GM19023 (cell line): ENCODE measurements at regions not wholly inside any gene's neighbourhood (a gene's known extent, or its start where the extent isn't known, plus 50 kb on each side); places are given as distances from the start of the nearest gene placed in this dataset.

Source experiments
- ATAC-seq: cut with Tn5 transposase; IDR thresholded peaks from one replicate; pipeline ENCODE4 v1.9.1; 2021; ENCODE audit warnings: mild to moderate bottlenecking, moderate library complexity; ENCODE audit not compliant: unreplicated experiment

DNA sequence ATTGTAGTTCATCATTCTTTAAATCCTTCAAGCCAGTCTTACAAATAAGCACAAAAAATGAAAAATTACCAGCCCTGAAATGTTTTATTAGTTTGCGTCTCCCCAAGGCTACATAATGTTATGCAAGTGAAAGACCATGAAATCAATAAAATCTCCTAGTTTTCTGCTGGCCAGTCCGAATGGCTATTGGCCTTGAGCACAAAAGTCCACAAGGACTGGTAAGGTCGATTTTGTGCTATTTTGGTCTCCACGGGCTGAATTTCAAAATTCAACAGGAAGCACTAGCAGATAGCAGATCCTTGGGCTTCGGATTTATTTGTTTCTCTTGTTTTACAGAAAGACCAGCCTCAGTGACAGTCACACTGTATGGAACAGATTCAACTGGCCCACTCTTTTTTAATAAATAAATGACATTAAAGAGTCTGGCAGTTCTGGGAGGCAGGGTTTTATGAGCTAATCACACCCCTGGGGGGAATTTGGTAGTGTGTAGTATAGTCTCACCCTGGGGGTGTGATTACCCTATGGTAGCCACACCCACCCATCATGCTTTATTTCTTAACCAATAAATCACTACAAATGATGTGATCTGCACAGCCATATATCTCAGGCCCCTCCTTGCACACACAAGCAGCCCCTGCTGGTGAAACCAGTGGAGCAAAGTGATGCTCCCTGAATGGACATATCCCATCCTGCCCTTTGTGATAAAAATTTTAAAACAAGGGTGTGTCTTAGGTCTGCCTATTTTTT lies 51.1 kb upstream of the TMEM33 start:
- no peak for ATAC-seq

DNA sequence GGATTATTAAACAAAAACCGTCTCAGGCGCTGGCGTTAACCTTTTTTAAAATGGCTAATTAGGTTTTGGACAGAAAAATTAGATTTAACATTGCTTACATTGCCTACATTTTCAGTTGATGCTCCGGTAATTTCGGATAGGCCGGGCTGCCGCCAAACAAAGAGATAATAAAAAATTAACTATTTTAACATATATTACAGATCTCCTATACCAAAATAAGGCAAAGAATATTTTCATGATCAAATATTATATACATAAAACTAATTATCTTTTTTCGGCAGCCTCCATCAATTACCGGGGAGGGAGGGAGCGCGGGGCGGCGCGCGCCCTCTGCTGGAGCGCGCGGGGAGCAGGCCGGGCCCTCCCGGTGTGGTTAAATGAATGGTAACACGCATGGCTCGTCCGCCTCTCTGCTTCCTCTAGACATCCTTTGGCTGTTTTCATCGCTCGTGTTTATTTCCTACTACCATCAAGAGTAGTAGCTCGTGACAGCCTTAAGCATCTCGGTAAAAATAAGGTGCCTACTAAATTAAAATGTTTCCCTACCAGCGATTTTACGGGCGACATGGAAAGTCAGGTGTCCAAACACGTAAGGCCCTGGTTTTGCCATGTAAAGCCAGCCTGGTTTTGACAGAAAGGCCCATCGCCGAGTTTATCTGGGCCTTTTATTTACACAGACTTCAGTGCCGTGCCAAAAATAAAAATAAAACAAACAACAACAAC lies 52.4 kb upstream of the TMEM33 start:
- ATAC-seq, result peak; percentile 85

DNA sequence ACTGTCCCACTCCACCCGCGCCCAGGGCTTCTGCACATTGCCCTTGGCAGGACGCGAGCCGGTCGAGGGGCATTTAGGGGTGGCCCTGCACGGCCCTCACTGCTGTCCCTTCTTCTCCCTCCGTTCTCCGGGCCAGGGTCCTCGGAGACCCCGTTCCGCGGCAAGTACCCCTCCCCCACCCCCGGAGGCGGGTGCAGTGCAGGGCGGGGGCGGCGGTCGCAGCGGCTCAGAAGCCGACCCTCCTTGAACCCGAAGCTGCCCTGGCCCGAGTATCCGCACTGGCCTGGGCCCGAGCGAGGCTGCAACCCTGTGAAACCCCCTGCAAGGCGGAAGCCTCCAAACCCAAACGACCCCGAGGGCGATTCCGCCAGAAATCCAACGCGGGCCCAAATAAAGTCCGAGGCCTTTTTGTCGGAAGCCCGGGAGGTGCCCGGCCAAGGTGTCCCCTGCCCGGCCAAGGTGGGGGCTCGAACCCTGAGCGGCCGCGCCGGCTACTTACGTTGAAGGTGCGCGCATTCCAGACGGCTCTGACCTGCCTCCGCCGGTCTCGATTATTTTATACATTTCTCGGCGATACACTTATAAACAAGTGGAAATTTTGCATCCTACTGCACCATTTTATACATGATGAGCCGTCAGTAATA lies 53.1 kb upstream of the TMEM33 start:
- no peak for ATAC-seq

DNA sequence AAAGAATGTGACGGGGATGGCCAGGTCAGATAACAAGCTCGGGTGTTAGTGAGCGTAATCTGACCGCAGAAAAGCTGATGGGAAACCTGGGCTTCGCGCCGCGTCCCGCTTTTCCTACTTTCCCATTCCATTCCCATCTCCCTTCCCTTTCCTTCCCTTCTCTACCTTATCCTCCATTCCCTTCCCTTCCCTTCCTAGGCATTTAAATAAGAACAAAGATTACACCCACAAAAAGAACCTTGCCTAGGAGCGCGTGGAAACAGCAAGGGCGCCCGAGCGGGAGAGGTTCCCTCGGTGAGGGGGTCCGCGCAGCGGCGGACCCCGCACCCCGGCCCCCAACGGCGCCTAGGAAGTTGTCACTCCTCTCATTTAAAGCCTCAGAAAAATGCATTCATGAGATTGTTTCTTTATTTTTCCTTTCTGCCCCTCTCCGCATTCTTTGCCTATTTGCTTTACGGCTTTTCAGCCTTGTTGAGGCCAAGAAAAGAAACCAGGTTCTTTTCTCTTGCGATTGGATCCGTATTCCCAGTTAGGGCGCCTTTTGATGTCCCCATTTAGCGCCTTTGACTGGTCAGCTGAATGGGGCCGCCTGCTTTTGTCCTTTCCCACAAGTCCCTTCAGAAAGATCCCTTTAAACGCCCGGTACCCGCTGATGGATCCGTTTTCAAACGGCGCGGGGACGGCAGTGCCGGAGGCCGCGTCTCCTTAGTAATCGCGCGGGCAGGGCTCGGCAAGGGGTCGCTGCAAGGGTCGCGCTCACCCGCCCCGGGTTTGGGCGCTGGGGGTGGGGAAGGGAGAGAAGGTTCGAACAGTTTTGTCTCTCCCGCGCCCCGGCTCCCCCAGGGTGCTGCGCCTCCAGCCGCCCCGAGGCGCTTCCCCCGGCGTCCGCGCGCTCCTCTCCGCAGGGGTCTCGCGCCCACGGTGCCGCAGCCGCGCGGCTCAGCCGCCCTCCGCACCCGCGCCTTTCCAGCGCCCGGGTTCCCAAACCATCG lies 54.1 kb upstream of the TMEM33 start:
- ATAC-seq, result no peak

DNA sequence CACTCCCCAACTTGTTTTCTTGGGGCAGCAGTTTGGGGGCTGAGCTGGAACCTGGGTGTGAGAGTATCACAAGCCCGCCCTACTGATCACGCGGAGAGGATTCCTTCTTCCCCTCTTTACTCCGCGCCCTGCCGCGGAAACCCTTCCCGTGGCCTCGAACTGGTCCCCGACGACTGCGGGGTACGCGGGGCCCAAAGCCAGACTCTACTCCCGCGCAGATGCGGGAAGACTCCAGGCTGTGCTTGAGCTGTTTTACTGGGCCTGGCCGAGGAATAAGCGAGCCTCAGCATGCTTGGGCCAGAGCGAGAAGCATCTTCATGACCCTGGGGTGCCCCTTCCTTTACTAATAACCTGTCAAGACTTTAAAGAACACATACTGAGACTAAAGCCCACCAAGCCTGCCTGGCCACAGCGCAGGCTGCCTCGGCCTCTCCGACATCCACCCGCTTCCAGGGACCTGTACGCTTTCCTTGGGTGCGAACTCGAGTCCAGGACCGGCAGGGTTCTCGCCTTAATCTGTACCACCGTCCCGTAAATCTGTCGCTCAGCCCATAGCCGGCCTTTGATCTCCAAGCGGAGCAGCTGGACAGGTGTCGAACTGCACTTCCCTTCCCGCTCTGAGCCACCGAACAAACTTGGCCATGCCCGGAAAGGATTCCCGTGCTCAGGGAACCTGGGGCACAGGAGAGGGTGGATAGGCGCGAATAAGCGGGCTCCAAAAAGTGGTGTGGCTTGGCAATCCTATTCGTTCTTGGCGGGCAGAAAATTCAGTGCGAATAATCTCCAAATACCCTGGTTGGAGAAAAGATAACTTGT lies 55.0 kb upstream of the TMEM33 start:
- ATAC-seq, result no peak

DNA sequence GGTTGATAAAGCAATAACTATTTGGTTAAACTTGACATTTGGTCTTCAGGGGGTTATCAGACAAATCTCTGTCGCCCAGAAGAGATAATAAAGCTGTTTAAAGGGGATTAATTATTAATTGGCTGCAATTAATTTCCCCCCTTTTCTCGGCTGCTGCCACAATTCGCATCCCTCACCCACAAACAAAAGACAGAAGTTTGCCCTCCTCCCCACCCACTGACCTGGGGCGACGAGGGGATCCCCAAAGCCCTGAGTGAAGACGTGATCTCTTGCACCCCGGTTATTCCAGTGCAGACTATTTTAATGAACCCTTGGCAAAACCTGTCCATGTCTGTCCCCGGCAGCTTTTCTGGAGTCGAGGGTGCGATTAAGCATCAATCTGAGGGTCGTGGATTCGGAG lies 55.7 kb upstream of the TMEM33 start:
- ATAC-seq, result no peak

DNA sequence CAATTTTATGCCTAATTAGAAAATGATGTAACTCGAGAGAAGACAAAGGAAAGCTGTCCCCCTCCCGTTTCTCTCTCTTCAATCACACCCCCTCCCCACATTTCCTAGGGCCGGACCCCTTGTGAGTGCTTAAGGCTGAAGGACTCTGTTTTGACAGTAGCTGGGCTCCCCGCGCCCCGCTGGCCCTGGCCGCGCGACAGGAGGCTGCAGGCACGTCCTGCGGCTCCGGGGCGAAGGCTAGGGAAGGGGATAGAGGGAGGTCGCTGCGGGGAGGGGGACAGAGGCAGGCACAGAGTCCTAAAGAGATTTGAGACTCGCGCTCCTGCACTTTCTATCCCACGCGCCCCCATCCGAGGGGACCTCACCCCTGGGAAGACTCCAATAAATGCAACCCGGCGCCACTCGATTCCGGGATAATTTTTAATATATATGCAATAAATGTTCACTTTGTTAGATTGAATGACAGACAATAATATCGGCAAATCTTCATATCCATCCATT lies 56.2 kb upstream of the TMEM33 start:
- no peak for ATAC-seq

DNA sequence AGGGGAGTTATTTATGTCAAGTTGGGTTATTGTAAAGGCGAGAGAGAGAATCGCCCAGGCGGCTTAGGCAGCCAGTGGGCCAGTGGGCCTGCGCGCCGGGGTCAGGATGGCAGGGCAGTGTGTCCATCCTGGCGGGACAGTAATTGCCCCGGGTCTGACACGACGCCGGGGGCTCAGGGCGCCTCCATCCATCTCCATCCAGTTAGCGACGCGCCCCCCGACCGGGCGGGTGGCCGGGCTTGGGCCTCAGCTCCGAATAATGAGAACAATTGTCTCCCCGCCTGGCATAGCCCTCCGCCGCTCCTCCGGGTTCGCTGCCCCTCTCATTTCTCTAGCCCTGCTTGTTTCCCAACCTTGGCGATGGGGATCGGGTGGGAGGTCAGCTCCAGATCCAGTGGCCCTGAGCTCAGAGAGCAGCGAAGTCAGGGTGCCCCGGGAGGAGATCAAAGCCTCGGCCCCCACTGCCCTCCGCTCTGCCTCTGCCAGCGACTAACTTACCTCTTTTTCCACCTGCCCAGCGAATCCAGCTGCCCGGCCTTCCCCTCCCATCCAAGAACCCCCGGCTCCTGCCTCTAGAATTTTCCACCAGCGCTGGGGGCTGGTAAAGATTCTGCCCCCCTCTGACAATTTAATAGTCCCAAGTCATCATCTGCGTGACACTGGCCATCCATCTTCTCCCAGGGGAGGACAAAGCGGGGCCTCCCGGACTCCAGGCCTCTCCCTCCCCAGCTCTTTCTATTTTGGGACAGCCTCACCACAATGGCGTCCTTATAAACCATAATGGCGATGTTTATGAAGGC lies 56.9 kb upstream of the TMEM33 start:
- no peak for ATAC-seq

DNA sequence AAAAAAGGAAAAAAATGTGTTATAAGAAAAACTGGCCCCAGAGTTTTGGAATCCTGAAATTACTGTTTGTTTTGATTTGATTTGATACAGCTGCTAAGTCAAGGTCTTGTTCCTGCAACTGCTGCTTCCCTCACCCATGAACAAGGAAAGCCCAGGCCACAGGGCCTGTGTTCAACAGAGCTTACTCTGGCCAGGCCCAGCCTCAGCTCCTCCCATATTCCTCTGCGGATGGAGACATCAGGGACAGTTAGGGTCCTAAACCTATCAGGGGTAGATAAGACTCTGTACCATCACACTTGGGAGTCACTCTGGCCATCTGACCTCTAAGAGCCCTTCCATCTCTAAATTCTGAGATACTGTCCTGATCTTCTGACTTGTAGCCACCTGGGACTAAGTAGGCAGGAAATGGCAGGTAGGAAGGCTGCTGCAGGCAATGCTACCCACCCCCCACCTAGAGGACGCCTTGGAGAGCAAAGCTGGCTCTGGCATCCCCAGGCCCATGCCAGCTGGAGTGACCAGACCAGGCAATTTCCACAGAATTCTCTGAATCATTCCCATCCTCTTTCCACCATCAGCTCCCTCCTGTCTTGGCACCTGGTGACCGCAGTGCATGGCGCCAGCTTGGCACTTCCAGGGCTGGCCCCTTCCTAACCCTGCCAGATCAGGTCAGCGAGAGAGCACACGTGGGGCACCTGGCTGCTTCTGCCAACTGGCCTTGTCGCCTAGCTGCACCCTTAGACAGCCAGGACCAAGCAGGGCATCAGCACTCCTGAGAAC lies 58.0 kb upstream of the TMEM33 start:
- ATAC-seq, result no peak

DNA sequence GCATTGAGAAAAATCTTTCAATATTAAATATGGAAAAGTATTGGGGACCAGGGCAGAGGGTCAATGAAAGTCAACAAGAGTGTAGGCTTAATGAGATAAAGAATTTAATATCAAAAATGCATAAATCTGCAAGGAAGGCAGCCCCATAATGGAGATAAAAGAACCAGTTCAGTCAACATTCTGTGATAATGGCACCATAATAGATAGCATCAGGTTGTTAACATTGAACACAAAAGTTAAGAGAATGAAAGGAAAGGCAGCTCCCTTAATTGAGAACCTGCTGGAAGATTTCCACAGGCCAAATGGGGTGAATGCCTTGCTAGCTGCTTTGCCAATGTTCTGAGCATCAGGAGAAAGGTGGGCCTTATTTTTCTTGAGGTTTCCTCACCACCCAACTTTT lies 60.4 kb upstream of the TMEM33 start:
- no peak for ATAC-seq

DNA sequence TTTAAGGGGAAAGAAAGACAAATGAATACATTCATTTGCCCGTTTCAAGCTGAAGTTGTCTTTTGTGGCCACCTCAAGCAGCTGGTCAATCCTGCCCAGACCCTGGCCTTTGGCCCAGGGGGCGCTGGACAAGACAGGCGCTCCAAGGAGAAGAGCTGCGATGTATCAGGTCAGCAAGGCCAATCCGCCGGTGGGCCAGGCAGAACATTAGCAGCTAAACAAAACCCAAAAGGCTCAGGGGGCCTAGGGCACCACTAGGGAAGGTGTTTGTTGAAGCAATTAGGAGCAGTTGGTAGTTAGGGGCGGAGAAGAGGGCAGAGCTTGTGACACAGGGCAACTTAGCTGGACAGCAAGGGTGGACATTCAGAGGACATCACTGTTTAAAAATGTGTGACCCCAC lies 60.8 kb upstream of the TMEM33 start:
- ATAC-seq, result no peak

DNA sequence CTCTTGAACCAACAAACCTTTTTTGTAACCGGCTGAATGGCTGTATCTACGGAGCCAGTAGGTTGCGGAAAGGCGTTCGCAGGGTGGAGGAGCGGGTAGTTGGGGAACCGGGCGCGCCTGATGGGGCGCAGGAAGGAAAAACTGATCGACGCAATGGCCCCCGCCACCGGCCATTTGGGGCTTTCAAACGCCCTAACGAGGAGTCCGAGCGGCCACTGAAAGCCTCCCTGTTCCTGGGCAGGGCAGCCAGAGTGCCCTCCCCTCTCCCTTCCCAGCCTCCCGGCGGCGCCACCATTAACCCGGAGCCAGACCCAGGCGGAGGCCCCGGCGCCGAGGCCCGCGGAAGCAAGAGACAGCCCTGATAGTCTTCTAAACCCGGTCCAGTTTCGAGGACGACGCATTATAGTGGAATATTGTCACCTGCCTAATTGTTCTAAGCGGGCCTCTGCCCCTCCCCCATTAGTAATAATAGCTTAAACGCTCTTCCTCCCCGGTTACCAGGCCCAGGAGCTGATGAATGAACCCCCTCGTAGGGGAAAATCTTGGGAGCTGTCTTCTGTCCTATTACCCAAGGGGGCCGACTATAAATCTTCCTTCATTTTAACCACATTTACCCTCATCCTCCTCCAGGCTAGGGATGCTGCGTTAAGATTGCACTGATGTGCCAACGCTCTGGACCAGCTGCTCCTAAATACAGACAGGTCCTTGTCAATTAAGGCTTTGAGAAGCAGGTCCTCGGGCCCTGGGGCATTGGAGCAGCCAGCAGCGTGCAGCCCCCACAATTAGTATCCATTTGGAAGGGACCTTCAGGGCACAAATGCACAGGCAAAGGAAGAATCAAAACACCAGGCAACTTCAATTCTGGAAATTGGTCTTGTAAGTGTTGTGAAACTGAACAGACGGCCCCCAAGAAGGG lies 61.6 kb upstream of the TMEM33 start:
- no peak for ATAC-seq

DNA sequence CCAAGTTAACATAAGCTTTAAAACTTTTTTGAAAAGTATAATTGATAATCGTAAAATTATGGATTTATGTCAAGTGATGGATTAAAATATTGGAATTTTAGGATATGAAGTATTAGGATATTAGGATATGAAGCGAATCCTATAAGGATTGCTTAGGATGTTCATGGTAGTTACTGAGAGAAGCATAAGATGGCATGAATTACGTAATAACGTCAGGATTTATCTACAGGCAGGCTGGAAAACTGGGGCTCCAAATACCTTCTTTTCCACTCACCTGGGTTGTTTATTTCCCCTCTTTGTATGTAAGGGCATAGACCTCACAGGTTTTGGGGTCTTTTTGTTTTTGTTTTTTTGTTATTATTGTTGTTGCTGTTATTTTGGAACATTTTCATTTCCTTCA lies 65.2 kb upstream of the TMEM33 start:
- ATAC-seq, result no peak

DNA sequence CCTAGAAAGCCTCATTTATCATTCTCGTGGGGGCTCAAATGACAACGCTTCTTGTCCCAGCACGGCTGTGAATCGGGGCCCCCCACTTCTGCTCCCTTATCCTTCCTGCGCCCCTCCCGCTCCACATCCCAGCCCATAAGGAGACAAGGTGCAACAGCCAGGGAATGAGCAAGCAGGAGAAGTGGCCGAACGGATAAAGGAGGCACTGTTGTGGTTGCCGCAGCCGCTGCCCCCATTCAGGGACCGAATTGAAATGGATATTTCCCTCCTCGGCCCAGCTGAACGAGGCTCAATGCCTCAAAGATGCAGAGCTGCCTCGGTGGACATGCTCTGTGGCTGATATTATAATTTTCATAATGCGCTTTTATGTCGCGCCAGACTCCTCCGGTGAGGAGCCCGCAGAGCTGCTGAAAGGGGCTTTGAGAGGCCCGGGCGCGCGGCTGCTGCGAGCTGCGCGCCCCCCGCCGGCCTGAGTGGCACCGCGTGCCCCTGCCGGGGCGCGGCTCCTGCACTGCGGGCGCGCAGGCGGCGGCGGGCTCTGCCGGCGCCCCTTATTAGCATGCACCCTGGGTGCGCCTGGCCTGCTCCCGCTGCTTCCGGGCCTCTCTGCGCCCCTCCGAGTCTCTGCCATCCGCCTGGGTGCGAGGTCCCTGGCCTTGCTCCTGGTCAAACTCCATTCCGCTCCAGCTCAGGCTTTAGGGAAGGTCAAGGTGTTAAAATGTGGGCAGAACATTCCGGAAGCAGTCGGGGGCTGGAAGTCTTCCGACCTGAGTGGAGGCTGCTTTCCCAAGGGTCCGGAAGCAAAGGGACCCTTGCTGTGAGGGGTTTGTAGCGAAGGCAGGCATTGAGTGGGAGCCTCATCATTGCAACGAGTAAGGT lies 68.2 kb upstream of the TMEM33 start:
- no peak for ATAC-seq

DNA sequence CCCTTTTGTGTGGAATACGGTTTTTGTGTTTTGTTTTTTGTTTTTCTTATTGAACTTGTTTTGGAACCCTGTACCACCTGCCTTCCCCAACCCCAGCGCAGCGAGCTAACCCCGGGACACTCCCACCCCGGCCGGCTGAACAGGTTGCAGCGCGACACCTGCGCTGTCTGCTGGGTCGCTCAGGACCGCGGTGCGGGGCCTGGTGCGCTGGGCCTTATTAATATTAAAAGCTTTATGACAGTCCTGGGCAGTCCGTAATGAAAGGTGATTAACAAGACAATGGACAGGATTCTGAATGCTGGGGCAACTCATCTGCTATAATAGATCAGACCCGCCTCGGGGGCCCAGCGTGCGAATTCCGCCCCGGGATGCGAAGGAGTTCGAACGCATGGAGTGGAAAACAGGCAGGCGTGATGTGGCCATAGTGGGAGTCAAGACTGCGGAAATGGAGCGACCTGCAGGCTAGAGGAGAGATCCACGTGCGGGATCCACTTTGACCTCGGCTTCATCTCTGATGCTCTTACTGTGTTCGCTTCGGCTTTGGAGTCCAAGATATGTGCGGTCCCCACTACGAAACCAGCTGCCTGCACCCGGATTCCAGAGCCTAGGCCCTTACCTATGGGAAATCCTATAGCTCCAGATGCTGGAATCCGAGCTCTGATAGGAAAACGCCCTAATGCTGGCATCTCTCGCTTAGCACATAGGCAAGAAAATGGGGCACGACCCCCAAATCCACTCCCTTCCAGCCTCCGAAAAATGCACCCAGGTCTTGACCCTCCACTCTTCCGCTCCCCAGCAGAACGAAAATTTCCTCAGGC lies 69.0 kb upstream of the TMEM33 start:
- no peak for ATAC-seq
